ENCODE measurements at regions not wholly inside any gene's neighbourhood (a gene's known extent, or its start where the extent isn't known, plus 50 kb on each side); places are given as distances from the start of the nearest gene placed in this dataset.

- TF ChIP-seq CTCF (IDR thresholded peaks at IDR 0.05; ENCODE audit: insufficient read depth, low read depth, low read length) = no peak
- no peak for TF ChIP-seq EZH2 (IDR thresholded peaks at IDR 0.05; ENCODE audit: insufficient read depth, low read length)
Observed at GRCh38 chr11:87974797-87975196, 200.4 kb downstream of the RAB38 start.
